Esophagus (tissue), 2 donors: ENCODE measurements at regions not wholly inside any gene's neighbourhood (a gene's known extent, or its start where the extent isn't known, plus 50 kb on each side); places are given as distances from the start of the nearest gene placed in this dataset.

Source experiments
- H3K27ac ChIP-seq, 2 donors: one replicate each; pipeline ENCODE4 v1.5.1; 2013; ENCODE audit warnings: low read depth in 2 of 2, mild to moderate bottlenecking in 2 of 2, inconsistent platforms in 1 of 2, low read length in 1 of 2, moderate library complexity in 1 of 2
- H3K27me3 ChIP-seq, 2 donors: one replicate each; pipeline ENCODE4 v1.6.1; 2013; ENCODE audit warnings: low read length in 2 of 2, control low read depth in 1 of 2, mild to moderate bottlenecking in 1 of 2; ENCODE audit not compliant: insufficient read depth in 2 of 2, control insufficient read depth in 1 of 2
- H3K36me3 ChIP-seq, 2 donors: one replicate each; pipeline ENCODE4 v1.6.1; 2013; ENCODE audit warnings: low read length in 1 of 2; ENCODE audit not compliant: control insufficient read depth in 2 of 2, insufficient read depth in 2 of 2
- H3K4me1 ChIP-seq, 2 donors: one replicate each; pipeline ENCODE4 v1.6.1; 2013; ENCODE audit warnings: low read length in 1 of 2; ENCODE audit not compliant: control insufficient read depth in 2 of 2, insufficient read depth in 2 of 2
- H3K4me3 ChIP-seq, 2 donors: one replicate each; pipeline ENCODE4 v1.5.1; 2013; ENCODE audit warnings: low read length in 2 of 2, mild to moderate bottlenecking in 2 of 2, low read depth in 1 of 2, moderate library complexity in 1 of 2
- H3K9me3 ChIP-seq, 2 donors: one replicate each; pipeline ENCODE4 v1.6.1; 2013; ENCODE audit warnings: mild to moderate bottlenecking in 2 of 2, low read depth in 1 of 2, low read length in 1 of 2, moderate library complexity in 1 of 2; ENCODE audit not compliant: control insufficient read depth in 2 of 2, insufficient read depth in 1 of 2
- WGBS, 2 donors: extraction: QIAGEN DNeasy Blood & Tissue Kit; methylation state at CpG; one replicate each; pipeline ENCODE4 v1.1.7; 2013; 5-methylcytosine and 5-hydroxymethylcytosine counted together
- donor health status: healthy with polysubstance abuse.
- donor health status: Bipolar disorder and iron deficiency.

GRCh38 chr4:164039482-164039881, 545.0 kb downstream of the TMA16 start:
- WGBS, 2 donors = 29 to 33% methylated on average over 1 of the region's 1 CpG
- Histone ChIP-seq H3K27me3 (no peaks in the 10 kb centered on the region), H3K4me1 (no peaks in the 10 kb centered on the region), H3K27ac (no peak overlapping the region), H3K36me3 (no peaks in the 10 kb centered on the region), H3K4me3 (no peak overlapping the region), H3K9me3 (peaks cover 2 to 4% of the 10 kb centered on the region in 2 donors)

- no peaks in the 10 kb centered on the region for H3K4me1 ChIP-seq
- H3K36me3 ChIP-seq = no peaks in the 10 kb centered on the region
- H3K4me3 ChIP-seq = no peak overlapping the region
- H3K27ac ChIP-seq = no peak overlapping the region
- no peaks in the 10 kb centered on the region for H3K27me3 ChIP-seq
- 83 to 85% methylated on average over 6 of the region's 6 CpGs for WGBS, 2 donors
- no peaks in the 10 kb centered on the region for H3K9me3 ChIP-seq
These were observed 562.1 kb downstream of the TMA16 start for GRCh38 chr4:164056426-164057142.

DNA sequence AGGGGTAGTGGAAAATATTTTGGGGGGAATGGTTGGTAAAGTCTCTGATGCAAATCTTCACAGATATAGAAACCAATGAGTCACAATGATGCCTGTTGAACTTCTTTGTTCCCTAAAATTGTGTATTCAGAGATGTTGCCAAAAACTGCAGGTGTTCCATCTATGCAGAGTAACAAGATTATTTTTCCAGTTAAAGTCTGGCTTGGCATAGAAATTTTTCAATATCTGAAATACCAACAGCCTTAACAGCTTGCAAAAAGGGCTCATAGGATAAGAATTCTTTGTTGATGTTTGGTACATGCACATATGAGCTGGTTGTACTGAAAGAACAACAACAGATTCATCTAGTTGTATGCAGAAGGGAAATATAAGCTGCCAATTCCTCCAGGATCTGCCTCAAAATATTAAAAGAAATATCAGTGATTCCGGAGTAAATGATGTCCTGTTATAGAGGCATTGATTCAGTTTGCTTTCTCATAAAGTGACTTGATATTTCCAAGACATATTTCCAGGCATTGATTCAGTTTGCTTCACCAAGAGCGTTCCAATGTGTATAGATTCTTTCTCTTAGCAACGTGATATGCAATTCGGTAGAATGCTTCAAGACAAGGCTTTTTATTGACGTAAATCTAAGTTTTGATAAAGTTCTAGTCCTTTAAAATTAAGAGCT, 564.4 kb downstream of the TMA16 start:
- Histone ChIP-seq H3K27me3 (no peaks in the 10 kb centered on the region), H3K27ac (no peak overlapping the region), H3K4me3 (no peak overlapping the region), H3K4me1 (no peaks in the 10 kb centered on the region), H3K36me3 (no peaks in the 10 kb centered on the region), H3K9me3 (no peaks in the 10 kb centered on the region)
- 81 to 84% methylated on average over 5 of the region's 5 CpGs for WGBS, 2 donors

DNA sequence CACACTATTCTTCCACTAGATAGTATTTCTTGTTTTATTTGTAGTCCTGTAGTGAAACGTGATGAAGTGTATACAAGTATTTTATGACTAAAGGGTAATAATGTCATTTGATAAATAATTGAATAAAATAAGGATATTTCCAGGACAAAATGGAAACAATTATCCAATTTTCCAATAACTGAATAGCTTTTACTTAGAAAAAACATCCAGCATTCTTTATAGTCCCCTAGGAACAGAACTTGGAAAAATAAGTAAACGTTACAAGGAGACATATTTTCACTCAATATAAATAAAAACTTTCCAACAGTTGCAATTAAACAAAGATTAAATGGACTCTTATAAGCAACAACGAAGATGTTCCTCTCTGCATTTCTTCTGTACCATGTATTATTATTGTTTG, 566.0 kb downstream of the TMA16 start:
- Histone ChIP-seq H3K27ac (no peak overlapping the region), H3K27me3 (no peaks in the 10 kb centered on the region), H3K4me3 (no peak overlapping the region), H3K9me3 (no peaks in the 10 kb centered on the region), H3K4me1 (no peaks in the 10 kb centered on the region), H3K36me3 (no peaks in the 10 kb centered on the region)
- 67 to 72% methylated on average over 3 of the region's 3 CpGs for WGBS, 2 donors

DNA sequence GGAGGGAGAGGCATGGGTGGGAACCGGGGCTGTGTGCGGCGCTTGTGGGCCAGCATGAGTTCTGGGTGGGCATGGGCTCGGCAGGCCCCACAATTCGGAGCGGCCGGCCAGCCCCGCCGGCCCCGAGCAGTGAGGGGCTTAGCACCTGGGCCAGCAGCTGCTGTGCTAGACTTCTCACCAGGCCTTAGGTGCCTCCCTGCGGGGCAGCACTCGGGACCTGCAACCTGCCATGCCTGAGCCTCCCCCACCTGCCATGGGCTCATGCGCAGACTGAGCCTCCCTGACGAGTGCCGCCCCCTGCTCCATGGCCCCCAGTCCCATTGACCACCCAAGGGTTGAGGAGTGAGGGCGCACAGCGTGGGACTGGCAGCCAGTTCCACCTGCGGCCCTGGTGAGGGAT, 573.9 kb downstream of the TMA16 start:
- no peak overlapping the region for H3K4me3 ChIP-seq
- no peaks in the 10 kb centered on the region for H3K36me3 ChIP-seq
- peaks cover 4 to 7% of the 10 kb centered on the region in 2 donors for H3K9me3 ChIP-seq
- H3K4me1 ChIP-seq = no peaks in the 10 kb centered on the region
- H3K27me3 ChIP-seq = no peaks in the 10 kb centered on the region
- H3K27ac ChIP-seq = no peak overlapping the region
- WGBS, 2 donors = 96 to 98% methylated on average over 18 of the region's 18 CpGs

GRCh38 chr4:164070625-164071024, 576.1 kb downstream of the TMA16 start:
- no peak overlapping the region for H3K27ac ChIP-seq
- peaks cover 4 to 7% of the 10 kb centered on the region in 2 donors for H3K9me3 ChIP-seq
- 77 to 79% methylated on average over 4 of the region's 4 CpGs for WGBS, 2 donors
- H3K4me3 ChIP-seq = no peak overlapping the region
- H3K36me3 ChIP-seq = no peaks in the 10 kb centered on the region
- no peaks in the 10 kb centered on the region for H3K27me3 ChIP-seq
- no peaks in the 10 kb centered on the region for H3K4me1 ChIP-seq

- Histone ChIP-seq H3K4me1 (no peaks in the 10 kb centered on the region), H3K36me3 (no peaks in the 10 kb centered on the region), H3K27ac (no peak overlapping the region), H3K27me3 (no peaks in the 10 kb centered on the region), H3K9me3 (no peaks in the 10 kb centered on the region), H3K4me3 (no peak overlapping the region)
- 85 to 88% methylated on average over 1 of the region's 1 CpG for WGBS, 2 donors
These were observed 586.9 kb downstream of the TMA16 start for GRCh38 chr4:164081371-164081770.

- Histone ChIP-seq H3K4me1 (no peaks in the 10 kb centered on the region), H3K4me3 (no peak overlapping the region), H3K9me3 (no peaks in the 10 kb centered on the region), H3K27me3 (no peaks in the 10 kb centered on the region), H3K36me3 (no peaks in the 10 kb centered on the region), H3K27ac (no peak overlapping the region)
- WGBS, 2 donors = 77 to 81% methylated on average over 2 of the region's 2 CpGs
These were observed 587.3 kb downstream of the TMA16 start for GRCh38 chr4:164081801-164082200.

DNA sequence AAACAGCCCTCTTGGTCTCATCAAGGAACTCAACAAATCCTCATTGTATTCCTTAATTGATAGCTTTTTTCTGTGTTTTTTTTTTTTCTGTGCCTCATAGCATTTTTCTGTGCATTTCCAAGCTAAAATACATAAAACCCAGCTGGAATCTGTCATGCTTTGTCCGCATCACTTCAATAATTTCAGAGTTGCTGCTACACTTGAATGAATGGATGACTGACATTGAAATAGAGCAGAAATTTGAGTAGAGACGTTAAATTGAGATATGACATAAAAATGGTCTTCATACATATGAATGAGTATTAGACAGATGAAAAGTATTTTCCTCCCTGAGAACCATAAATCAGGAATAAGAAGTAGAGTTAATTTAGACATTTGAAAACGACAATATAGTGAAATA, 593.2 kb downstream of the TMA16 start:
- Histone ChIP-seq H3K27ac (no peak overlapping the region), H3K4me3 (no peak overlapping the region), H3K4me1 (no peaks in the 10 kb centered on the region), H3K36me3 (no peaks in the 10 kb centered on the region), H3K27me3 (no peaks in the 10 kb centered on the region), H3K9me3 (no peaks in the 10 kb centered on the region)
- 69 to 73% methylated on average over 3 of the region's 3 CpGs for WGBS, 2 donors
